H1 (cell line): ENCODE measurements at regions not wholly inside any gene's neighbourhood (a gene's known extent, or its start where the extent isn't known, plus 50 kb on each side); places are given as distances from the start of the nearest gene placed in this dataset.

Experiments used
- CTCF ChIA-PET: fragments of 300-600 bp; sonication (Branson Sonifier 250); formaldehyde crosslinking; loops from one replicate; lab custom pipeline; 2021; ENCODE audit not compliant: partially characterized antibody; lab: Charles Lee
- POLR2A ChIA-PET: fragments of 300-600 bp; sonication (Branson Sonifier 250); formaldehyde crosslinking; loops from one replicate; lab custom pipeline; 2021; ENCODE audit warnings: inconsistent platforms; ENCODE audit not compliant: partially characterized antibody; lab: Charles Lee
- DNase-seq, 2 experiments: peaks; one replicate each; pipeline versions ENCODE4 v3.0.0 to v3.0.0-alpha.2; 2010 to 2022; ENCODE audit warnings: low spot score in 2 of 2, low read depth in 1 of 2, mixed read lengths in 1 of 2
- FAIRE-seq: peaks from 2 replicates; lab custom pipeline; 2011; peaks lifted over from hg19 to GRCh38; lab: Jason Lieb, UNC
- H2AFZ ChIP-seq: 2 replicates; pipeline ENCODE4 v1.8.1; 2012; ENCODE audit warnings: low read length, inconsistent platforms
- H2AK5ac ChIP-seq: 2 replicates; pipeline ENCODE4 v1.6.1; 2013; ENCODE audit warnings: low read depth, low read length
- H2BK120ac ChIP-seq: replicated peaks from 2 replicates; pipeline ENCODE3; 2013; ENCODE audit warnings: low read depth, low read length, inconsistent platforms
- H2BK12ac ChIP-seq: 2 replicates; pipeline ENCODE4 v1.6.1; 2013; ENCODE audit warnings: low read depth, low read length
- H2BK15ac ChIP-seq: 2 replicates; pipeline ENCODE4 v1.6.1; 2013; ENCODE audit warnings: low read length
- H2BK20ac ChIP-seq: 2 replicates; pipeline ENCODE4 v1.6.1; 2013; ENCODE audit warnings: low read length
- H2BK5ac ChIP-seq: 2 replicates; pipeline ENCODE4 v1.6.1; 2013; ENCODE audit warnings: low read depth, low read length
- H3K14ac ChIP-seq: 2 replicates; pipeline ENCODE4 v1.6.1; 2013; ENCODE audit warnings: inconsistent platforms; ENCODE audit not compliant: insufficient read length
- H3K18ac ChIP-seq: 2 replicates; pipeline ENCODE4 v1.6.1; 2013; ENCODE audit warnings: low read length; ENCODE audit errors: extremely low read depth
- H3K23ac ChIP-seq: 2 replicates; pipeline ENCODE4 v1.6.1; 2013; ENCODE audit warnings: inconsistent platforms; ENCODE audit not compliant: insufficient read length
- H3K23me2 ChIP-seq: 2 replicates; pipeline ENCODE4 v1.6.1; 2013; ENCODE audit warnings: low read depth, low read length
- H3K27ac ChIP-seq: 2 replicates; pipeline ENCODE4 v1.6.1; 2011; ENCODE audit warnings: low read depth, low read length, inconsistent platforms
- H3K27me3 ChIP-seq, 4 experiments: replicated peaks in 1 of 4; 1 replicate in 1 of 4; 2 replicates in 3 of 4; pipeline versions ENCODE4 v1.6.1 to v1.8.1; 2011 to 2013; ENCODE audit warnings: low read length in 3 of 4, mild to moderate bottlenecking in 3 of 4, inconsistent platforms in 2 of 4, mixed read lengths in 2 of 4, moderate library complexity in 1 of 4; ENCODE audit not compliant: control insufficient read depth in 3 of 4, insufficient read depth in 3 of 4; ENCODE audit errors: extremely low read depth in 1 of 4
- H3K36me3 ChIP-seq, 4 experiments: 2 replicates each; pipeline versions ENCODE4 v1.6.1 to v1.8.1; 2011 to 2013; ENCODE audit warnings: mild to moderate bottlenecking in 4 of 4, low read length in 3 of 4, moderate library complexity in 2 of 4, control low read depth in 1 of 4, inconsistent platforms in 1 of 4; ENCODE audit not compliant: insufficient read depth in 4 of 4, control insufficient read depth in 2 of 4
- H3K4ac ChIP-seq: replicated peaks from 2 replicates; pipeline ENCODE3; 2013; ENCODE audit warnings: low read length, low read depth, mixed read lengths, inconsistent platforms; ENCODE audit not compliant: insufficient read length
- H3K4me1 ChIP-seq, 4 experiments: replicated peaks in 1 of 4; 1 replicate in 1 of 4; 2 replicates in 3 of 4; pipeline versions ENCODE4 v1.6.1 to v1.8.1; 2011 to 2013; ENCODE audit warnings: low read length in 3 of 4, inconsistent platforms in 2 of 4, mixed read lengths in 1 of 4; ENCODE audit not compliant: insufficient read depth in 4 of 4, control insufficient read depth in 3 of 4
- H3K4me2 ChIP-seq, 2 experiments: 2 replicates each; pipeline versions ENCODE4 v1.6.1 to v1.8.1; 2011 to 2013; ENCODE audit warnings: low read depth in 2 of 2, low read length in 2 of 2, control low read depth in 1 of 2, inconsistent platforms in 1 of 2, mild to moderate bottlenecking in 1 of 2; ENCODE audit not compliant: insufficient read depth in 1 of 2
- H3K4me3 ChIP-seq, 4 experiments: fragments of 200-600, 300-600 bp in 1 of 4; sonication (generic), shearing (Covaris generic), sonication (Bioruptor Twin) in 1 of 4; 2 replicates each; pipeline versions ENCODE4 v1.5.1 to v1.8.1; 2011 to 2016; ENCODE audit warnings: low read length in 4 of 4, low read depth in 3 of 4, control low read depth in 2 of 4, inconsistent platforms in 2 of 4, mild to moderate bottlenecking in 2 of 4, mixed read lengths in 1 of 4, moderate library complexity in 1 of 4; ENCODE audit not compliant: insufficient read depth in 2 of 4; ENCODE audit errors: extremely low read depth in 1 of 4
- H3K56ac ChIP-seq: replicated peaks from 2 replicates; pipeline ENCODE3; 2013; ENCODE audit warnings: low read depth, mild to moderate bottlenecking, mixed read lengths, low read length, inconsistent platforms; ENCODE audit not compliant: insufficient read length
- H3K79me1 ChIP-seq: 2 replicates; pipeline ENCODE4 v1.6.1; 2013; ENCODE audit warnings: low read depth, low read length, control low read depth
- H3K79me2 ChIP-seq, 2 experiments: 2 replicates each; pipeline versions ENCODE4 v1.6.1 to v1.8.1; 2012 to 2013; ENCODE audit warnings: low read length in 2 of 2, mild to moderate bottlenecking in 2 of 2, inconsistent platforms in 1 of 2; ENCODE audit not compliant: insufficient read depth in 2 of 2, control insufficient read depth in 1 of 2
- H3K9ac ChIP-seq, 4 experiments: replicated peaks in 1 of 4; 1 replicate in 1 of 4; 2 replicates in 3 of 4; pipeline versions ENCODE4 v1.6.1 to v1.8.1; 2011 to 2013; ENCODE audit warnings: low read depth in 3 of 4, low read length in 3 of 4, control low read depth in 2 of 4, mild to moderate bottlenecking in 2 of 4, moderate library complexity in 2 of 4, inconsistent platforms in 1 of 4; ENCODE audit errors: extremely low read depth in 1 of 4
- H3K9me3 ChIP-seq, 2 experiments: 2 replicates each; pipeline versions ENCODE4 v1.6.1 to v1.8.1; 2012 to 2013; ENCODE audit warnings: mild to moderate bottlenecking in 2 of 2, moderate library complexity in 2 of 2, control low read depth in 1 of 2, inconsistent platforms in 1 of 2, low read depth in 1 of 2, low read length in 1 of 2, mixed read lengths in 1 of 2; ENCODE audit not compliant: insufficient read depth in 2 of 2
- H4K20me1 ChIP-seq, 2 experiments: replicated peaks in 1 of 2; 2 replicates each; pipeline versions ENCODE3 to v1.8.1; 2011 to 2013; ENCODE audit warnings: inconsistent platforms in 2 of 2, low read length in 2 of 2, mild to moderate bottlenecking in 1 of 2; ENCODE audit not compliant: insufficient read depth in 2 of 2, control insufficient read depth in 1 of 2
- H4K5ac ChIP-seq: 2 replicates; pipeline ENCODE4 v1.6.1; 2013; ENCODE audit warnings: low read length, low read depth, mixed read lengths, inconsistent platforms; ENCODE audit not compliant: insufficient read length
- H4K8ac ChIP-seq: 2 replicates; pipeline ENCODE4 v1.8.0; 2013; ENCODE audit warnings: mild to moderate bottlenecking, moderate library complexity, low read length, inconsistent platforms; ENCODE audit not compliant: insufficient read depth; ENCODE audit errors: extremely low read depth
- H4K91ac ChIP-seq: replicated peaks from 2 replicates; pipeline ENCODE3; 2013; ENCODE audit warnings: low read length, mixed read lengths, inconsistent platforms; ENCODE audit not compliant: insufficient read length
- CEBPB ChIP-seq: IDR thresholded peaks from 2 replicates; pipeline ENCODE4 v1.6.1; 2012; ENCODE audit warnings: low read depth, low read length
- CHD2 ChIP-seq: IDR thresholded peaks from 2 replicates; pipeline ENCODE4 v1.6.1; 2012; ENCODE audit warnings: low read length, improper control_type of control experiment
- CTBP2 ChIP-seq: IDR thresholded peaks from 2 replicates; pipeline ENCODE4 v1.7.0; 2011; ENCODE audit warnings: borderline replicate concordance, mild to moderate bottlenecking, moderate library complexity, mixed read lengths, low read length; ENCODE audit not compliant: insufficient read depth, insufficient read length
- GTF2F1 ChIP-seq: IDR thresholded peaks from 2 replicates; pipeline ENCODE4 v1.6.1; 2012; ENCODE audit warnings: low read depth, low read length, improper control_type of control experiment, borderline replicate concordance
- JUND ChIP-seq: IDR thresholded peaks from 2 replicates; pipeline ENCODE4 v1.6.1; 2011; ENCODE audit warnings: mild to moderate bottlenecking, improper control_type of control experiment, low read length
- KDM1A ChIP-seq: fragments of 200-600, 300-600 bp; sonication (generic); IDR thresholded peaks from 2 replicates; pipeline ENCODE4 v1.7.1; 2016; ENCODE audit warnings: mild to moderate bottlenecking, low read length, borderline replicate concordance
- MAFK ChIP-seq: IDR thresholded peaks from 2 replicates; pipeline ENCODE4 v1.6.1; 2012; ENCODE audit warnings: low read depth, mild to moderate bottlenecking, improper control_type of control experiment, low read length
- NANOG ChIP-seq: IDR thresholded peaks from 2 replicates; pipeline ENCODE4 v1.6.1; 2011; ENCODE audit warnings: low read length, low read depth, mild to moderate bottlenecking, inconsistent platforms; ENCODE audit not compliant: insufficient read depth, poor library complexity, severe bottlenecking
- NRF1 ChIP-seq: IDR thresholded peaks from 2 replicates; pipeline ENCODE4 v1.6.1; 2011; ENCODE audit warnings: mild to moderate bottlenecking, low read depth, low read length, improper control_type of control experiment
- POU5F1 ChIP-seq: IDR thresholded peaks from 2 replicates; pipeline ENCODE4 v1.6.1; 2011; ENCODE audit warnings: low read depth, mild to moderate bottlenecking, low read length, moderate library complexity
- RNF2 ChIP-seq: fragments of 200-900, 300-1000 bp; sonication (generic); IDR thresholded peaks from 2 replicates; pipeline ENCODE4 v1.7.1; 2016; ENCODE audit warnings: borderline replicate concordance, low read depth, mild to moderate bottlenecking, antibody characterized with exemption, low read length; ENCODE audit not compliant: poor library complexity, severe bottlenecking; ENCODE audit errors: missing control alignments
- SP2 ChIP-seq: IDR thresholded peaks from 2 replicates; pipeline ENCODE4 v1.6.1; 2012; ENCODE audit warnings: mild to moderate bottlenecking, low read length, inconsistent platforms
- SP4 ChIP-seq: IDR thresholded peaks from 2 replicates; pipeline ENCODE4 v1.6.1; 2012; ENCODE audit warnings: low read length, inconsistent platforms
- TBP ChIP-seq: IDR thresholded peaks from 2 replicates; pipeline ENCODE4 v1.6.1; 2011; ENCODE audit warnings: low read depth, low read length, improper control_type of control experiment
- TCF12 ChIP-seq: IDR thresholded peaks from 2 replicates; pipeline ENCODE4 v1.6.1; 2011; ENCODE audit warnings: low read depth, mild to moderate bottlenecking, low read length
- WGBS, 2 experiments: shearing (Covaris generic) in 1 of 2; methylation state at CpG; one replicate each; pipeline versions ENCODE4 v1.1.6 to v1.1.7; 2013 to 2015; ENCODE audit warnings: low lambda C conversion rate in 2 of 2, mixed read lengths in 2 of 2, inconsistent platforms in 1 of 2, low coverage in 1 of 2, missing lambda C conversion rate in 1 of 2; ENCODE audit not compliant: insufficient replicate concordance in 2 of 2, insufficient coverage in 1 of 2, insufficient read length in 1 of 2; ENCODE audit errors: extremely low coverage in 1 of 2, missing lambda C conversion rate in 1 of 2; 5-methylcytosine and 5-hydroxymethylcytosine counted together

DNA sequence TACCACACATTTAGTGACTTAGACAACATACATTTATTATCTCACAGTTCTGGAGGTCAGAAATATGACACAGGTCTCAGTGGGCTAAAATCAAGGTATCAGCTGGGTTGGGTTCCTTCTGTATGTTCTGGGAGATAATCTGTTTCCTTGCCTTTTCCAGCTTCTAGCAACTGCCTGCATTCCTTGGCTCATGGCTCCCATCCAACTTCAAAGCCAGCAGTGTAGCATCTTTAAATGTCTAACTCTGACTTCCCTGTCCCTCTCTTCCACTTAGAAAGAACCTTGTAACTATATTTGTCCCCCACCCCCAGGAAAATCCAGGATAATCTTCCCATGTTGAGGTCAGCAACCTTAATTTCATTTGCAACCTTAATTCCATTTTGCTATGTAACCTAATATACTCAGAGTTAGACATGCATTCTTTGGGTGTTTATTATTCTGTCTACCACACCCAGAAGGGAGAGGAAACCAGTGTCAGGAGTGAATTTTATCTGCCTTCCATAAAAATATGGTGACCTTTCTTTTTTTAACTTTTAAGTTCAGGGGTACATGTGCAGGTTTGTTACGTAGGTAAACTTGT, 57.3 kb upstream of the SMIM30 start:
- Histone ChIP-seq H3K27ac (no peak overlapping the region), H3K4me3 (no peak overlapping the region), H2BK12ac (no peak overlapping the region), H4K8ac (no peak overlapping the region), H3K79me1 (no peaks in the 10 kb centered on the region), H2AFZ (no peak overlapping the region), H3K36me3 (no peaks in the 10 kb centered on the region), H3K18ac (no peak overlapping the region), H3K27me3 (no peaks in the 10 kb centered on the region), H2BK5ac (no peak overlapping the region), H4K91ac (no peak overlapping the region), H3K56ac (no peak overlapping the region), H2BK15ac (no peak overlapping the region), H3K14ac (no peak overlapping the region), H2BK120ac (no peak overlapping the region), H3K23ac (no peak overlapping the region), H3K23me2 (no peaks in the 10 kb centered on the region), H2AK5ac (no peak overlapping the region), H4K20me1 (no peaks in the 10 kb centered on the region), H3K79me2 (no peaks in the 10 kb centered on the region), H2BK20ac (no peak overlapping the region), H3K9me3 (no peaks in the 10 kb centered on the region), H3K4me2 (no peak overlapping the region), H3K4ac (no peak overlapping the region), H3K9ac (no peak overlapping the region), H3K4me1 (no peaks in the 10 kb centered on the region), H4K5ac (no peak overlapping the region)
- POLR2A ChIA-PET: no interaction called here
- DNase-seq: no peak
- 83% methylated on average over 1 of the region's 1 CpG; no CpG with 5 or more reads in 1 of the 2 experiments for WGBS, 2 experiments
- no peak for FAIRE-seq
- CTCF ChIA-PET: interaction anchor here (1.8 kb wide), 1 partner anchor 16 kb away, joined by 5 read pairs; no protein-coding TSS in a partner anchor
- TF ChIP-seq NRF1 (no peak), NANOG (no peak), CEBPB (no peak), JUND (no peak), POU5F1 (no peak), MAFK (no peak), CHD2 (no peak), SP4 (no peak), TBP (no peak), RNF2 (no peak), CTBP2 (no peak), SP2 (no peak), KDM1A (no peak), TCF12 (no peak), GTF2F1 (no peak)
